Mesothelial cell of epicardium (in vitro differentiated cells): ENCODE measurements at regions not wholly inside any gene's neighbourhood (a gene's known extent, or its start where the extent isn't known, plus 50 kb on each side); places are given as distances from the start of the nearest gene placed in this dataset.
"Not testable (repeated sequence)": the region's sequence is repeated elsewhere in the genome, so short reads cannot be mapped to it uniquely, and the experiment has no call there.

Source experiments
- DNase-seq, 2 experiments: peaks; one replicate each; pipeline ENCODE4 v3.0.0; 2021; ENCODE audit warnings: low spot score in 2 of 2; ENCODE audit not compliant: unreplicated experiment in 2 of 2
- H3K27ac Mint-ChIP-seq: 2 replicates; pipeline ENCODE4 v1.8.0; 2021; ENCODE audit warnings: mixed read lengths
- H3K27me3 Mint-ChIP-seq: 2 replicates; pipeline ENCODE4 v1.8.0; 2021; ENCODE audit warnings: low read depth, mixed read lengths
- H3K36me3 Mint-ChIP-seq: 2 replicates; pipeline ENCODE4 v1.8.0; 2021; ENCODE audit warnings: mixed read lengths
- H3K4me1 Mint-ChIP-seq: 2 replicates; pipeline ENCODE4 v1.8.0; 2021; ENCODE audit warnings: mixed read lengths
- H3K4me3 Mint-ChIP-seq: 2 replicates; pipeline ENCODE4 v1.8.0; 2021; ENCODE audit warnings: mild to moderate bottlenecking, moderate library complexity, mixed read lengths
- H3K9me3 Mint-ChIP-seq: 2 replicates; pipeline ENCODE4 v1.8.0; 2021; ENCODE audit warnings: mixed read lengths
- CTCF ChIP-seq: fragments of 200-600 bp; sonication (generic); IDR thresholded peaks from one replicate; pipeline ENCODE4 v1.5.0; 2021; ENCODE audit warnings: antibody characterized with exemption; ENCODE audit not compliant: unreplicated experiment

GRCh38 chr7:91375378-91375777 is 111.1 kb downstream of the FZD1 start:
- no peaks in the 10 kb centered on the region for H3K9me3 Mint-ChIP-seq
- no peak for TF ChIP-seq CTCF
- no peak overlapping the region for H3K27ac Mint-ChIP-seq

GRCh38 chr7:91378131-91378530 is 113.9 kb downstream of the FZD1 start:
- H3K36me3 Mint-ChIP-seq: no peaks in the 10 kb centered on the region
- H3K27ac Mint-ChIP-seq: no peak overlapping the region
- peaks cover 7% of the 10 kb centered on the region for H3K4me1 Mint-ChIP-seq
- no peak for TF ChIP-seq CTCF
- H3K9me3 Mint-ChIP-seq: no peaks in the 10 kb centered on the region
- no peak overlapping the region for H3K4me3 Mint-ChIP-seq
- H3K27me3 Mint-ChIP-seq: no peaks in the 10 kb centered on the region
- no peak for DNase-seq

More at GRCh38 chr7:91375378-91375777, 111.1 kb downstream of the FZD1 start:
- H3K4me1 Mint-ChIP-seq: peaks cover 7% of the 10 kb centered on the region
- H3K4me3 Mint-ChIP-seq: no peak overlapping the region
- H3K36me3 Mint-ChIP-seq: no peaks in the 10 kb centered on the region
- no peak for DNase-seq
- peaks cover 4% of the 10 kb centered on the region for H3K27me3 Mint-ChIP-seq

GRCh38 chr7:91379236-91379635 is 115.0 kb downstream of the FZD1 start:
- no peak overlapping the region for H3K4me3 Mint-ChIP-seq
- H3K4me1 Mint-ChIP-seq: peaks cover 7% of the 10 kb centered on the region
- no peak for DNase-seq
- no peaks in the 10 kb centered on the region for H3K9me3 Mint-ChIP-seq
- no peak overlapping the region for H3K27ac Mint-ChIP-seq
- TF ChIP-seq CTCF: no peak
- no peaks in the 10 kb centered on the region for H3K27me3 Mint-ChIP-seq
- no peaks in the 10 kb centered on the region for H3K36me3 Mint-ChIP-seq

GRCh38 chr7:91379991-91380390 is 115.8 kb downstream of the FZD1 start:
- no peak for TF ChIP-seq CTCF
- H3K36me3 Mint-ChIP-seq: no peaks in the 10 kb centered on the region
- H3K9me3 Mint-ChIP-seq: no peaks in the 10 kb centered on the region
- H3K27me3 Mint-ChIP-seq: no peaks in the 10 kb centered on the region
- no peak overlapping the region for H3K4me3 Mint-ChIP-seq
- H3K27ac Mint-ChIP-seq: no peak overlapping the region
- peaks cover 7% of the 10 kb centered on the region for H3K4me1 Mint-ChIP-seq
- DNase-seq: no peak

- no peak for TF ChIP-seq CTCF
- Mint-ChIP-seq H3K4me3 (no peak overlapping the region), H3K27me3 (no peaks in the 10 kb centered on the region), H3K36me3 (no peaks in the 10 kb centered on the region), H3K9me3 (no peaks in the 10 kb centered on the region), H3K27ac (no peak overlapping the region), H3K4me1 (peaks cover 7% of the 10 kb centered on the region)
- DNase-seq: no peak
Measured at GRCh38 chr7:91383053-91383904, 119.0 kb downstream of the FZD1 start.

GRCh38 chr7:91383905-91384274 is 119.7 kb downstream of the FZD1 start:
- Mint-ChIP-seq H3K4me3 (no peak overlapping the region), H3K36me3 (no peaks in the 10 kb centered on the region), H3K9me3 (no peaks in the 10 kb centered on the region), H3K4me1 (peaks cover 7% of the 10 kb centered on the region), H3K27ac (no peak overlapping the region), H3K27me3 (no peaks in the 10 kb centered on the region)
- no peak for DNase-seq
- TF ChIP-seq CTCF: no peak

GRCh38 chr7:91394757-91395156 is 130.5 kb downstream of the FZD1 start:
- not testable (repeated sequence) for H3K27ac Mint-ChIP-seq, H3K27me3 Mint-ChIP-seq, H3K36me3 Mint-ChIP-seq, H3K9me3 Mint-ChIP-seq, DNase-seq, H3K4me1 Mint-ChIP-seq
- H3K4me3 Mint-ChIP-seq: peak overlapping the region; percentile 36

- not testable (repeated sequence) for H3K27ac Mint-ChIP-seq, H3K27me3 Mint-ChIP-seq
Measured at GRCh38 chr7:91395313-91395712, 131.1 kb downstream of the FZD1 start.

More at GRCh38 chr7:91395313-91395712, 131.1 kb downstream of the FZD1 start:
- DNase-seq, H3K9me3 Mint-ChIP-seq, H3K4me1 Mint-ChIP-seq, H3K36me3 Mint-ChIP-seq: not testable (repeated sequence)
- H3K4me3 Mint-ChIP-seq: peak overlapping the region; percentile 36
